GM21825 (cell line): ENCODE measurements at regions not wholly inside any gene's neighbourhood (a gene's known extent, or its start where the extent isn't known, plus 50 kb on each side); places are given as distances from the start of the nearest gene placed in this dataset.
"Not testable (repeated sequence)": the region's sequence is repeated elsewhere in the genome, so short reads cannot be mapped to it uniquely, and the experiment has no call there.

ENCODE experiments used
- ATAC-seq: cut with Tn5 transposase; IDR thresholded peaks from one replicate; pipeline ENCODE4 v1.9.1; 2021; ENCODE audit warnings: mild to moderate bottlenecking, moderate library complexity; ENCODE audit not compliant: unreplicated experiment

GRCh38 chrX:1140236-1140681, 72.2 kb downstream of the CRLF2 start:
- no peak for ATAC-seq

DNA sequence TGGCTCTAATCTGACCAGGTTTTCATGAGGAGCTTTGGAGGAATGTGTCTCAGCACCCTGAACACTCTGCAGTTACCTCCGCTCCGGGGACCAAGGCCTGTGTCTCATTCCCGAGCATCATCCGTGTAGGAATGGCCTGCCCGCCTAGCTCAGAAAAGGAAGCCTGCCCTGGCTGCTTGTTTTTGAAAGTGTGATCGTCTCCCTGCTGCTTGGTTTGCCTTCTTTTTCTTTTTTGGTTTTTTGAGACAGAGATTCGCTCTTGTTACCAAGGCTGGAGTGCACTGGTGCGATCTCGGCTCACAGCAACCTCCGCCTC, 73.3 kb downstream of the CRLF2 start:
- ATAC-seq = no peak

GRCh38 chrX:1138476-1139184, 73.8 kb downstream of the CRLF2 start:
- no peak for ATAC-seq

- no peak for ATAC-seq
Observed at GRCh38 chrX:1137531-1137930, 74.9 kb downstream of the CRLF2 start.

- ATAC-seq = not testable (repeated sequence)
Observed at GRCh38 chrX:1136582-1136981, 75.9 kb downstream of the CRLF2 start.

GRCh38 chrX:1134976-1135375, 77.5 kb downstream of the CRLF2 start:
- ATAC-seq = no peak

DNA sequence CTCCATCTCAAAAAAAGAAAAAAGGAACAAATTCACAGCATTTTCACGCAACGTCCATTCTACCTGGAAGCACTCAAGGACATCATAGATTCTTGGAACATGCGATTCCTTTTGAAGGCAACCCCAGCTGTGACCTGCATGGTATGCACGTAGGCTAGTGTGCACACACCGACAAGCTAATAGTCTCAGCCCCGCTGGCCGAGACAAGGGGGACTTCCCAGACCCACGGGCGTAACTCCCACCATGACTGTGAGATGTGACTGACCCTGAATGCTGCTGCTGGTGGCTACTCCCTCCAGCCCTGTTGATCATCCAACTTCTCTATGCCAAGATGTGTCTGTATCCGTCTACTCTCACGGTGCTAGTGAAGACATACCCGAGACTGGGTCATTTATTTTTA, 78.3 kb downstream of the CRLF2 start:
- no peak for ATAC-seq

DNA sequence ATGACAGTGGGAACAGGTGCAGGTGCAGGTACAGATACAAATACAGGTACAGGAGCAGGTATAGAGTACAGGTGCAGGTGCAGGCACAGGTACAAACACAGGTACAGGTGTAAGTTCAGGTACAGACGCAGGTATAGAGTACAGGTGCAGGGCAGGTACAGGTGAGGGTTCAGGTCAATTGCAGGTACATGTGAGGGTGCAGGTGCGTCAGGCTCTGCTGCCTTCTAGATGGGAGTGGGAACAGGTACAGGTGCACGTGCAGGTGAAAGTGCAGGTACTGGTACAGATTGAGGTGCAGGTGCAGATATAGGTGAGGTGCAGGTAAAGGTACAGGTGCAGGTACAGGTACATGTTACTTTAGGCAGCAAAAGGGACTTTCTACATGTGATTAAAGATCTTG, 85.7 kb downstream of the CRLF2 start:
- no peak for ATAC-seq

GRCh38 chrX:1124531-1124930, 87.9 kb downstream of the CRLF2 start:
- ATAC-seq = no peak

GRCh38 chrX:1122851-1123250, 89.6 kb downstream of the CRLF2 start:
- not testable (repeated sequence) for ATAC-seq

- no peak for ATAC-seq
Observed at GRCh38 chrX:1119275-1119674, 93.2 kb downstream of the CRLF2 start.

DNA sequence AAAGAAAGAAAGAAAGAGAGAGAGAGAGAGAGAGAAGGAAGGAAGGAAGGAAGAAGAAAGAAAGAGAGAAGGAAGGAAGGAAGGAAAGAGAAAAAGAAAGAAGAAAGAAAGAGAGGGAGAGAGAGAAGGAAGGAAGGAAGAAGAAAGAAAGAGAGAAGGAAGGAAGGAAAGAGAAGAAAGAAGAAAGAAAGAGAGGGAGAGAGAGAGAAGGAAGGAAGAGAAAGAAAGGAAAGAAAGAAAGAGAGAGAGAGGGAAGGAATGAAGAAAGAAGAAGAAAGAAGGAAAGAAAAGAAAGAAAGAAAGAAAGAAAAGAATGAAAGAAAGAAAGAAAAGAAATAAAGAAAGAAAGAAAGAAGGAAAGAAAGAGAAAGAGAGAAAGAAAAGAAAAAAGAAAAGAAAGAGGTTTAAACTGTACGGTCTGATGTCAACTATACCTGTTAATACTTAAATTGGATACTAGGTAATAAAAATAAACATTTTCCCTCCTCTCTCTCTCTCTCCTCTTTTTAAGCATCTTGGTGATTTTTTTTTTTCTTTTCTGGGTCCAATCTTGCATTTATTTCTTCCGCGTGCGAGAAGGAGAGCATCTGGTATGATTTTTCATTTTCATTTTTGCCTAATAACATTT, 93.8 kb downstream of the CRLF2 start:
- ATAC-seq = no peak

- not testable (repeated sequence) for ATAC-seq
Observed at GRCh38 chrX:1115411-1115810, 97.0 kb downstream of the CRLF2 start.

- ATAC-seq = no peak
Observed at GRCh38 chrX:1112321-1112720, 100.1 kb downstream of the CRLF2 start.

DNA sequence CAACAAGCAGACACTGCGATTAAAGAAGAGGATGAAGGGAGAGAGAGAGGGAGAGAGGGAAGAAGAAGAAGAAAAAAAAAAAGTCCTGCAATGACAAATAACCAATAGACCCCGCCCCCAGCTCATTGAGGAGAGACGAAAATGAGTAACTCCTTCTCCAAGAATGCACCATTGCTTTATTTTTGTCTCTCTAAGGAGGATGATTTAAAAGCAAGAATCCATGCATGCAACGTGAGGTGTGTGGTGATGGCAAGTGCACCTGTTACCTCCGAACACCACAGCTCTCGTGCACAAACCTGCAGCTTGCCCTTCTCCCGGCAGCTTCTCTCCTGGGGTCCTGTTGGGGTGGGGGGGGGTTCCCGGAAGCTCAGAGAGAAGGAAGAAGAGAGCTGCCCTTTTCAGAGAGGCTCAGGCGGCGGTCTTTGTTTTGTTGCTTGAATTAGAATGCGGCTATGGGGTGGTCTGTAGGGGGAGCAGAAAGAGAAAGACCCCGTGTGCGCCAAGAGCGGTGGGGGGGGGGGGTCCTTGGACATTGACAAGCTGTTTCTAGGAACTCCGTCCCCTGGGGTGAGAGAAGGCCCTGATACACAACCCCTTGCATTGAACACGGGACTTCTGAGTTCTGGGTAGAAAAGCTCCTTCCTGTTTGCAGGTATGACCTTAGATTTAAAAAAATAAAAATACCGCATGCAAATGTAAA, 100.7 kb downstream of the CRLF2 start:
- no peak for ATAC-seq

DNA sequence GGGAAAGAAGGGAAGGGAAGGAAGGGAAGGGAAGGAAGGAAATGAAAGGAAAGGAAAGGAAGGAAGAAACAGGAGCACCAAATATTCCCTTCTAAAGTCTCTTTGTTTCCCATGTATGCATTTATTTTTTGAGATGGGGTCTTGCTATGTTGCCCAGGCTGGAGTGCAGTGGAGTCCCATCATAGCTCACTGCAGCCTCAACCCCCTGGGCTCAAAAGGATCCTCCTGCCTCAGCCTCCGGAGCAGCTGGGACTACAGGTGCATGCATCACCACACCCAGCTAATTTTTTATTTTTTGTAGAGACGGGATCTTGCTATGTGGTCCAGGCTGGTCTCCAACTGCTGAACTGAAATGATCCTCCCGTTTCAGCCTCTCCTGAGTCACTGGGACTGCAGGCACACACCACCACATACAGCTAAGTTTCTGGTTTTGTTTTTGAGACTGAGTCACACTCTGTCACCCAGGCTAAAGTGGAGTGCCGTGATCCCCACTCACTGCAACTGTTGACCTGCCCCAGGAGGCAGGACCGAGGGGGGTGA, 102.8 kb downstream of the CRLF2 start:
- no peak for ATAC-seq

GRCh38 chrX:1108501-1109445, 103.7 kb downstream of the CRLF2 start:
- ATAC-seq = no peak

- no peak for ATAC-seq
Observed at GRCh38 chrX:1106478-1107210, 105.8 kb downstream of the CRLF2 start.

GRCh38 chrX:1105671-1106419, 106.6 kb downstream of the CRLF2 start:
- no peak for ATAC-seq
